ENCODE measurements at regions not wholly inside any gene's neighbourhood (a gene's known extent, or its start where the extent isn't known, plus 50 kb on each side); places are given as distances from the start of the nearest gene placed in this dataset.

DNA sequence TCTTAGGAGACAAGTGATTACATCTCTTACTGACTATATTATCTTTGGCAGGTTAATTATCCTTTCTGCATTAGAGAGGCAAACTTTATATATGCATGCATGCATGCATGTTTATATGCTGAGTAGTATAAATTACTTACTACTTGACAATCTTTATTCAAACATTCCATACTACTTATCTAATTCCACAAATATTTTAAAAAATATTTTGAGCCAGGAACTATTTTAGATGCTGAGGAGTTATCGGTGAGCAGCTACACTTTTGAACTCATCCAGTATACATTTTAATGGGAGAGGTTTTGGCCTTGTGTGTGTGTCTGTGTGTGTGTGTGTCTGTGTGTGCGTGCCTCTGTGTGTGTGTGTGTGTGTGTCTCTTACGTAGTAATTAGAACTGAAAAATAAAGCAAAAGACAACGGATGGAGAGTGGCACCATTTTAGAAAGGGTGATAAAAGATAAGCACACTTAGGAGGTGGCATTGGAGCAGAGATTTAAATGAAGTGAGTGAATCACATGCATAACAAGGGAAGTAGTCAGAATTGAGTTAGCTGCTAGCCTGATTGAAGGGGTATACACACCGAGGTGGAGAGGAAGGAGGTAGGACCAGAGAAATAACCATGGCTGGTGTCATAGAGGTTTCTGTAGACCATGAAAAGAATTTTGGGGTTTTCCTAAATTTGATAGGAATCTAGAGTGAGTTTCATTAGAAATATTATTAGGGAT, 1488.4 kb downstream of the MRPL39 start:
- no peak for DNase-seq (ENCODE audit: low spot score)

DNA sequence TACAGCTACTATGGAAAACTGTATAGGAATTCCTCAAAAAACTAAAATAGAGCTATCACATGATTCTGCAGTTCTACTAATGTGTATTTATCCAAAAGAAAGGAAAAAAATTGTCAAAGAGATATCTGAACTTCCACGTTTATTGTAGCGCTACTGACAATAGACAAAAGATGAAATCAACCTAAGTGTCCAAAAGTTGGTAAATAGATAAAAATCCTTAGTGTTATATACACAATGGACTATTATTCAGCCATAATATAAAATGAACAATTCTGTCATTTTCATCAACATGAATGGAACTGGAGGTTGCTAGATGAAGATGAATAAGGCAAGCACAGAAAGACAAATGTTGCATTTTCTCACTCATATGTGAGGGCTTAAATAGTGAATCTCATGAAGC, 1492.1 kb downstream of the MRPL39 start:
- no peak for DNase-seq (ENCODE audit: low spot score)

DNA sequence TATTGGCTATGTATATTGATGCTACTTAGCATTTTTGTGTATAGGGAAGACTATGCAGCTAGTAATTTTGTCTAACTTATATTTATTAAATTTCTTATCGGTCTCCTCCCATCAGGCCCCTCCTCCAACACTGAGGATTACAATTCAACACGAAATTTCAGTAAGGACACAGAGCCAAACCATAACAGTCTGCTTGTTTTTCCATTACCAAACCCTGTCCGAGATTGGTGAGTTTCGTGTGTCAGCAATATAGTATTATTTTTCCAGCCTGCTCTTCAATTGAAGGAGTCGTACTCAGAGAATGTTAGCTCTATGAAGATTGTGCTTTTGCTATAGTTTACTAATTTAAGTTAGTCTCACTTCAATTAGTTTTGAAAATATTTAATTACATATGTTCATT, 1495.3 kb downstream of the MRPL39 start:
- DNase-seq (ENCODE audit: low spot score) = no peak

DNA sequence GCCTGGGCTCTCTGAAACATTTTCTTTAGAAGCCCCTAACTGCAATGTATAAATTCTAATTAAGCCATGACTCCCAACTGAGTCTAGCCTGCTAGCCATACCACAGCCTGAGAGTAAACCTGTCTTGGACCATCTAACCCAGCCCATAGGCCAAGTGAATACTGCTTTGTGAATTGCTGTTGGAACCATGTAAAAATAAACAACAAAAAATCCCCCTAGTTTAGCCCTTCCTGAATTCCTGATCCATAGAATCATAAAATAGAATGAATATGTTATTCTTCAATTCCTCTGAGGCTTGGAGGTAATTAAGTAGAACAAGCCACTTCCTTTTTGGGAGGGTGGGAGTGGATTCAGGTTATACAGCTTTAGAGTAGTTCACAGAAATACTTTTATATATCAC, 1496.4 kb downstream of the MRPL39 start:
- DNase-seq (ENCODE audit: low spot score) = no peak

DNA sequence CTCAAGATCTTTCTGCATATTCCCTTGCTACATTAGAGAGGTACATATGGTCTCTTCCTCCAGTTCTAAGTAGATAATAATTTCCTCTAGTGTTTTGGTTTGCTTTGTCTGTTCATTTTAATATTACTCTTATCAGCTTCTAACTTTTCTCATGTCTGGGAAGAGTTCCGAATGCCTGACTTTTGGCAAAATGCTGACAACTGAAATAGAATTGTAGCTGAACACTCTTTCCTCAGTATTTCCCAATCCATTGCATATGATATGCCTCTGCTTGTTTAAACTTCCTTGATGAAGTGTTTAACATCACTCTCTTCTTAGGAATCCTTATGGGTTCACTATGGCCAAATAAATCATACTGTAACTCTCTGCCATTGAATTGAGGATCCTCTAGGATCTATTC, 1510.1 kb downstream of the MRPL39 start:
- no peak for DNase-seq (ENCODE audit: low spot score)

DNA sequence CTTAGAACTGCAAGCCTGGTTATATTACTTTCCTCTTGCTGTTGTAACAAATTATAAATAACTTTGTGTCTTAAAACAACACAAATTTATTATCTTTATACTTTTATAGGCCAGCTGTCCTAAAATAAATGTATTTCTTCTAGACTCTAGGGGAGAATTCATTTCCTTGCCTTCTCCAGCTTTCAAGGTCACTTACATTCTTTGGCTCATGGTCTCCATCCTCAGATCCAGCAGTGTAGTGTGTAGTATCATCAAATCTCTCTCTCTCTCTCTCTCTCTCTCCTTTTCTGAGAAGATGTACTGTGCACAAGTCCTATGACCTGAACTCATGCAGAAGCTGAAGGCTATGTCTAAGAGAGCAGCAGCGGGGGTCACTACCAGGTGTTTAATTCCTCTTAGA, 1510.6 kb downstream of the MRPL39 start:
- no peak for DNase-seq (ENCODE audit: low spot score)

DNA sequence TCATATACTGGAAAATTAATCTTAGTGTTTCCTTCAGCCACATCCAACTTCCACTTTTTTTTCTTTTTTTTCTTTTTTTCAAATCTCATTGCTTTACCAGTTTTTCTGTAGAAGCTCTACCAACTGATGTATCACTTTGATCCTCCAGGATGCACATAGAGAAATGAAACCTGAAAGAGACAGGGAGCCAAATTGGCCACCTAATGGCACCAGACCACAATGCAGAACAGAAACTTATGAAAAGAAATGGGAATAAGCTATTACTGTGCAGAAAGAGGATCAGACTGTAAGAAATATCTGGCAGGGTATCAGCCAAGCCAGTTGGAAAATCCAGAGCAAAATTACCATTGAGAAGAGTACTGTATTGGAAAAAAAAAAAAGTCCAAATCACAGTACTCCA, 1514.2 kb downstream of the MRPL39 start:
- DNase-seq (ENCODE audit: low spot score) = no peak

DNA sequence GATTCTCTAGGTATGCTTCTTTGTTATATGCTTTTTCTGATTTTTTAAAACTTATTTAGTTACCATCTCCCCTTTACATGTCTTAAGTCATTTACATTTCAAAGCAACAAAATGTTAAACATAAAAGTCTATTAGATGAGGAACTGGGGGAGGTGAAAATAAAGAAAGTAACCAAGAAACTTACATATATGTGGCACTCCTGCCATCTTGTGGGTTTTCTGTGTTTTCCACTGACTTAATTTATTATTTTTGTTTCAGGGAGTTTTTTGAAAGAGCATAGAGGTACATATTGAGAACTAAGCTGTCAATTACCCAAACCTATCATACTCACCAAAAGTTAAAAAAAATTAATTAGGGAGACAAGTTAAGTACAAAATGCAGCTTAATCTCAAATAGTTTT, 1531.1 kb downstream of the MRPL39 start:
- DNase-seq (ENCODE audit: low spot score) = no peak

DNA sequence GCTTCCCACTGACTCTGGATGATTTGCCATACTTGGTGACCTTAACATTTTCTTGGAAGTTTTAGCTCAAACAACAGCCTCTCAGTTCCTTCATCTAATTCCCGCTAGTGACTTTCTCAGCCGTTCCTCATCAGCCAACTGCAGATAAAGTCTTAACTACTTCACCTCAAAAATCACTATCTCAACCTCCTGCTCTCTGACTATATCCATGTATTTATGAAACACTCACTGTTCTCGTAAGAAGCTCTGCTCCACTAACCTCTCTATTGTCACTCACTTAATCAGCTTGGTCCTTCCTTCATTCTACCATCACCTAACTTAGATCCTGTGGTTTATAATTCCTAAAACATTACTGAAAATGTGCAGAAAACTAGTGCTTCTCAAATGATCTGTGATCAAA, 1551.6 kb downstream of the MRPL39 start:
- no peak for DNase-seq (ENCODE audit: low spot score)

DNA sequence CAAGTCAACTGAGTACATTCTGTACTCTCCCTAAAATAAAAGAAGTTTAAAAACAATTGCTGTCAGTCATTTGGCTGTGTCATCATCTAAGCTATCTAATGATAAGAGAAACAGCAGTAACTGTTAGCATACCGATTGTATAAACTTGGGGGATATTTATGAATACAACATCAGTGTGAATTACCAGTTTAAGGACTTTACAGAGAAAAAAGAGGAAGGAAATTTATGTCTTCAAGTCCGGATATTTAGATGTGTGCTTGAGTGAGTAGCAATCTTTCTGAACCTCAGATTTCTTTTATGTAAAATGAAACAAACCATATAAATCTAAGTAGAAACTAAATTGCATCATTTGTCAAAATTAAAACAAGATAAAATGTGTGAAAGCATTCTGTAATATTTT, 1557.0 kb downstream of the MRPL39 start:
- DNase-seq (ENCODE audit: low spot score) = no peak

DNA sequence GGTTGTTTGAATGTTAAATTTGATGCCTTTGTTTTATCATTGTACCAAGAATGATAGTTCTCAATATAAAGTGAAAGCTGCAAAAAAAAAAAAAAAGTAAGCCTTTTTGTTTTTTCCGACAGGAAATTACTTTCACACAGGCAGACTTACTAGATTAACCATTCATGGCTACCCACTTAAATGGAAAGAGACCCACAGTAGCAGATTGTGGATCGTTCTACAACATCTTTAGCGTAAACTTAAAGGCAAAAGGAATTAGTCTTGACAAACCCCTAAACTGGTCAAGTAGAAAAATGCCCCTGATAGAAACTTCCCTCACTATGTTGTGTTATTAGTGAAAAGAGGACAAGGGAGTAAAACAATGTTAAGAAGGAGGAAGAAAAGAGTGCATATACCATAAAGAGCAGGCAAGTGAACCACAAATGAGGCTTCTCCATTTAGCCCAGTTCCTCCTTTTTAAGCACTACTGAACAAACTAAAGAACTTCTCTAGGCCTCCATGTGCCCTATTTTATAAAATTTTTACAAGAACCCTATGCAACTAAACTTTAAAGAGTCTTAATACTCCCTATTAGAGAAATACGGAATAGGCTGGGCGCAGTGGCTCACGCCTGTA, 1560.3 kb downstream of the MRPL39 start:
- no peak for DNase-seq (ENCODE audit: low spot score)

DNA sequence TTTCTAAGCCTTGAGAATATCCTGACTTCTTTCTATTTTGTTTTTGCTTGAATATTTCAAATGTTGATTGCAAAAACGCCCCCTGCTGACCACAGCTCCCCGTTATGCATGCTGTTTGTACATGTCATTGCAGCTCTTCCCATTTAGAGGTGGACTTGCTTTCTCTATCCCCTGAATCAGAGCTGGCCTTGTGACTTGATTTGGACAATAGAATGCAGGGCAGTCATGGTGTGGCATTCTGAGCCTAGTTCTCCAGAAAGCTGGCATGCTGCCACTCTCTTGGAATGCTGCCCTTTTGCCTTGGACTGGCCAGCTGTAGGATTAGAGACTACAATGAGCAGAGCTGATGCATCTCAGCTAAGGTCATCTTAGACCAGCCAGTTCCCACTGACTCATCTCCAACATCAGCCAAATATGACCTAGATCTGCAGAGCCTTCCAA, 1561.5 kb downstream of the MRPL39 start:
- DNase-seq (ENCODE audit: low spot score) = peak; percentile 17

DNA sequence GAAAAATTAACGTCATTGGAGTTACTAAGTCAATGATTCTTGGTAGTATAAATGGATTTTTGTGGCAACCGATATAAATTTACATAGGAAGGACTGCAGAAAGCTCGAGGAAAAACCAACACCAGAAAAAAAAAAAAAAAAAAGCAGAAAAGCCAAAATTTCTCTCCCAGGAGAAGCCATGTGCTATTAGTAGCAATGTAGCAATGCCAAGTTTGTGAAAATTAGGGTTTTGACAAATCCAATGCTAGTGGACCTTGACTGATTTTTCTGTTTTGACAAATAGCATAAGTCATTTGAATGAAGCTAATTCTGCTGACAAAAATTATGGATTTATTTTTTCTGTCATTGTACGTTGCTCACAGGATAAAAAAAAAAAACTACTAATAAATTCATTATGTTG, 1561.9 kb downstream of the MRPL39 start:
- no peak for DNase-seq (ENCODE audit: low spot score)

DNA sequence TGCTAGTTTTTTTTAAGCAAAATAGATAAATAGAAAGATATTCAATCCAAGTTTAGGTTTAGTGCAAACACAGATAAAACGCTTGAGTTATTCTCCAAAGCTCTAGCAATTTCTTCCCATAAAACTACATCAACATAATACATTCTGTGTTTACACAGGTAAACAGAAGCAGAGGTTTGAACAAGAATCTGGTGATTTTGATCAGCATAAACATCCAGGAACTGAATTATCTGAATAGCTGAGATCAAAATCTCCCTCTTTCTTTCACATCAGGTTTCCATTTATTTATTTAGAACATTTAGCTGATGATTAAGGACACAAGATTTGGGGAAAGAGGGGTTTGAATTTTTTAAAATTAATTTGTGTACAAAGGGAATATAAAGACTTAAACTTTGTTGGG, 1564.6 kb downstream of the MRPL39 start:
- no peak for DNase-seq (ENCODE audit: low spot score)

DNA sequence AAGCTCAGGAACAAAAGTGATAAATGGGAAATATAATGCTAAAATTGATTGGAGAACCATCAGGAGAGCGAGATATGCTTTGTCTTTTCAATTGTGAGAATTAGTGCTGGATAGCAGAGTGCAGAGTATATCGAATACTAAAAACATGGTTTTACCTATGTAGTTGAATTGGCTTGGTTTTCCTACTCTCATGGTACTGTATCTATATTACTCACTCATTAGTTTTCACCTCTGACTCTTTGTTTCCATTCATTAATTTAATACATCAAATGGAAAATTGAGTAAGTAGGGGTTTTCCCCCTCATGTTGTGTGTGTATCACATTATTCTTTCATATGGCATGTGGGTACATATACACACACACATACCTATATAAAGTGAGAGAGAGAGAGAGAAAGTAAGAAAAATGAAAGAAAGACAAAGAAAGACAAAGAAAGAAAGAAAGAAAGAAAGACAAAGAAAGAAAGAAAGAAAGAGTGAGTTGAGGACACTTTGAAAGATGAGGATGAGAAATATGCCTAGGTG, 1574.5 kb downstream of the MRPL39 start:
- DNase-seq (ENCODE audit: low spot score) = no peak

DNA sequence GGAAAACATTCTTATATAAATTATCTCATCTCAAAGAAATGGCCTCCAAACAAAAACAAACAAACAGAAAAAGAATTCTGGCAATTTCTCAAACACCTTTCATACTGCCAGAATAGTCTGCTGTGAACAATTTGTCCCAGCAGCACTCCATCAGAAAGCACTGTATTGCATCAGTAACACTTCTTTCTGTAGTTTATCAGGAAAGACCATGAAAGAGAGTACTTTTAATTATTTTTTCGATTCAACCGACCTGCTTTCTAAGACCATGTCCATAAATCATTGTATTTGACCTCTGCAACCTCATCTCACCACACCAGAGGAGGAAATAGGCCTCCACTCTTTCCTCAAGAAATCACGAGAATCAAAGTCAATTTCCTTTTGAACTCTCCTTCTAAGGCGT, 1579.9 kb downstream of the MRPL39 start:
- no peak for DNase-seq (ENCODE audit: low spot score)

DNA sequence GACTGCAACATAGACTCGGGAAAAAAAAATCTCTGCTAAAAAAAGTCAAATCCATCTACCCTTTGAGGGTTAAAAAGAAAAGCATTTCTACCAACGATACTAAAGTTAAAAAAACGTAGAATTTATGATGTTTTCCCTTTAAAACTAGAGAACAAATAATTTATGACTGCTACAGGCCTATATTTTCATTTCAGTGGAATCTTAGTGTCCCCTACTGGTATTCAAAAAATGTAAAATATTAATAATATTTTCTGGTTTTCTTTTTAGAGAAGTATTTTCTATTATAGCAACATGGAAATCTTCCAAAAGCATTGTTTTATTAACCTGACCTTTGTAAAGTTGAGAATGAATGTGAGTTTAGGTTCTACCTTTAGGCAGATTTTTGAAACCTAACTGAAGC, 1582.2 kb downstream of the MRPL39 start:
- DNase-seq (ENCODE audit: low spot score) = no peak

DNA sequence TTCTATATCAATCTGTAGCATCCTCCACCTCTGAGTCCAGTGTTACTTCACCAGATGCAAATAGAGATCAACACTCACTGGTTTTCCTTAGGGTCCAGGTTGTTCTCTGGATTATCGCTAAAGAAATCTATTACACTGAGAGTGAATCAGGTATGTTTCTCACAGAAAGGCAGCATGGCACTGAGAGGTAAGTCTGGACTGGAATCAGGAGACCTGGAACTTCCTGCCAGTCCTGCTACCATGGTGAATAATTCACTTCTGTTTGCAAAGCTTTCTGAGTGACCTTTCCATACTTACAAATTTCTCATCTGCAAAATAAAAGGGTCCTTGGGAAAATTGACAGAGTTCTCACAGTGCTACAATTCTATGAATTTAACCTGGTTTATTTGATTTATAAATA, 1583.3 kb downstream of the MRPL39 start:
- no peak for DNase-seq (ENCODE audit: low spot score)

DNA sequence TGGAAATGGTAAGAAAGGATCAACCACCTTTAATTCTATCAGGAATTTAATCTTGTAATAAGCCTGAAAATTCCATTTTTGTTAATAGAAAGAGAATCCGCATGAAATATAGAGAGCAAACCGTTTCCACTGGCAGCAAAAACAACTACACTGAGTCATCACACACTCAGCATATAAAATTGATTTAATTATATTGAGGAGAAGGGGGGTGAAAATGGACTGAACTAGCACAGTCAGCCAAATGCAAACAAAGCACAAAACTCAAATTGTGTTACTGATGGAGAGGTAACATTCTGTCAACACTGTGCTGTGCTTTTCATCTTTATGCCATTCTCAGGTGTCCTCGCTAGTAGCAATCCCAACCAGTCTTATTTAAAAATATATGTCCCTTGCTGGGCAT, 1583.9 kb downstream of the MRPL39 start:
- DNase-seq (ENCODE audit: low spot score) = no peak

DNA sequence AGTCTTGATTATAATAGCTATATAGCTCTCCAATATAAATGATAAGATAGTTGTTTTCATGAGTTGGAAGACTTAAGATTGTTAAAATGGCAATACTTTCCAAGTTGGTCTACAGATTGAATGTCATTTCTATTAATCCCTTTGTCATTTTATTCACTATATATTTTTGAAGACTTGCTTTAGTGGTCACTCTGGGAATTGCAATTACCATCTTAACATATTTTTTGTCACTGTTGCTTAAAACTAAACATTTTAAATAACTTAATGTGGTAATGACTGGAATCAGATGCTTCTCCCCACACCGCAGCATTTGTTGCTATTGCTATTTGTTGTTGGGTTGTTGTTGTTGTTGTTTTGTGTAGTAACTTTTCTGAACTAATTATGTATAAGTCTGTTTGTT, 1592.9 kb downstream of the MRPL39 start:
- DNase-seq (ENCODE audit: low spot score) = no peak

DNA sequence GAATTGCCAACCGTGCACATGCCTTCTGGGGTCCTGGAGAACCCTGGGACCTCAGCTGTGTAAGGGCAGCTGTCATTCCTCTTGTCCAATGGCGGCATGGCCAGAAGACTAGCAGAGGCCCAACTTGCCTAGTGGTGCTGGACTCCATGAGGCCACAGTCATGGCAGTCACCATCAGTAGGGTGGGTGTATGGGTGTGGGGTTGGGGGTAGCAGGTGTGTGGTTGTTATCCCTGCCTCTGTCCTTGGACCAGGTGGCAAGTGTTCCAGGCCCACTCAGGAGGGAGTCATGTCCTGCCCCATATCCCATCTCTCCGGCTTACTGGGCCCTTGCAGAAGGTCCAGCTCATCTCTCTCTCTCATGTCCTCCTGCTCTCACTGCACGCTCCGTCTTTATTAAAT, 1596.2 kb downstream of the MRPL39 start:
- DNase-seq (ENCODE audit: low spot score) = no peak

DNA sequence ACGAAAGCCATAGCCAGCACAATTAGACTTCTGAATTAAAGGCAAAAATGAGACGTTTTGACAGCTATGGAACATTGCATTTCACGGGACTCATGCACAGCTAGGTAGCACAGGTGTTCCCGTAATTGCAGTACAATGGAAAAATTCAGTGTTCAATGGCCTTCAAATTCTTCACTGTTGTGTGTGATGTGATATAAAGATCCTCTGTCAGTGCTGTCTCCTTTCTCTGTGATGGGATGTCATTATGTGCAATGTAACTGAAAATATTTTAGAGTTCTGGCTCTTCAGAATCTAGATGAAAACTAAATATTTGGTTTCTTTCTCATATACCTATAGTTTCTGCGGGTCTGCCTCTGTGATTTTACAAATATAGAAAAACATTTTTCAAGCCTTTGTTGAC, 1599.7 kb downstream of the MRPL39 start:
- DNase-seq (ENCODE audit: low spot score) = no peak

DNA sequence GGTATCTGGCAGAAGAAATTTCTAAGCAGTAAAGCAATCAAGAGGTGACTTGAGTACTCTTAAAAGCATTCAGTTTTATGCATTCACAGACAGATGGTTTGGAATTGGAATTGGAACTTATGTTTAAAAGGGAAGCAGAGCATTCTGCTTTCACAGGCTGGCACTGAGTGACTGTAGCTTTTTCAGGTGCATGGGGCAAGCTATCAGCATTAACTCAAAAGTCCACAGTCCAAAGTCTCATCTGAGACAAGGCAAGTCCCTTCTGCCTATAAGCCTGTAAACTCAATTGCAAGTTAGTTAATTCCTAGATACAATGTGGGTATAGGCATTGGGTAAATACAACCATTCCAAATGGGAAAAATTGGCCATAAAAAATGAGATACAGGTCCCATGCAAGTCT, 1620.3 kb downstream of the MRPL39 start:
- DNase-seq (ENCODE audit: low spot score) = no peak

DNA sequence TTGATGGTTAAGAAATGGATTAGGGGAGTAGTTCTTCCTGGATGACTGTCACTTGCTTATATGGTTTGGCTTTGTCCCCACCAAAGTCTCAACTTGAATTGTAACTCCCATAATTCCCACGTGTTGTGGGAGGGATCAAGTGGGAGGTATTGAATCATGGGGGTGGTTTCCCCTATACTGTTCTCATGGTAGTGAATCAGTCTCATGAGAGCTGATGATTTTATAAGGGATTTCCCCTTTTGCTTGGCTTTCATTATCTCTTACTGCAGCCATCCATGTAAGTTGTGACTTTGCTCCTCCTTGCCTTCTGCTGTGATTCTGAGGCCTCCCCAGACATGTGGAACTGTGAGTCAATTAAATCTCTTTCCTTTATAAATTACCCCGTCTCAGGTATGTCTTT, 1621.1 kb downstream of the MRPL39 start:
- DNase-seq (ENCODE audit: low spot score) = no peak

Measured in D341Med (cell line).